GM12865 (cell line): ENCODE measurements at regions not wholly inside any gene's neighbourhood (a gene's known extent, or its start where the extent isn't known, plus 50 kb on each side); places are given as distances from the start of the nearest gene placed in this dataset.
"Not testable (repeated sequence)": the region's sequence is repeated elsewhere in the genome, so short reads cannot be mapped to it uniquely, and the experiment has no call there.

Source experiments
- DNase-seq: peaks from one replicate; pipeline ENCODE4 v3.0.0; 2010; ENCODE audit warnings: low read depth
- H3K4me3 ChIP-seq: 2 replicates; pipeline ENCODE4 v1.5.1; 2011; ENCODE audit warnings: mild to moderate bottlenecking, low read depth, low read length, control low read depth
- TF ChIP-seq, protein P1 (sequence below): IDR thresholded peaks from 2 replicates; pipeline ENCODE4 v1.5.1; 2011; ENCODE audit warnings: low read length, control low read depth, low read depth, inconsistent platforms; ENCODE audit not compliant: insufficient read depth; ENCODE audit errors: missing control alignments

- no peak overlapping the region for H3K4me3 ChIP-seq
- TF ChIP-seq, protein P1, sequence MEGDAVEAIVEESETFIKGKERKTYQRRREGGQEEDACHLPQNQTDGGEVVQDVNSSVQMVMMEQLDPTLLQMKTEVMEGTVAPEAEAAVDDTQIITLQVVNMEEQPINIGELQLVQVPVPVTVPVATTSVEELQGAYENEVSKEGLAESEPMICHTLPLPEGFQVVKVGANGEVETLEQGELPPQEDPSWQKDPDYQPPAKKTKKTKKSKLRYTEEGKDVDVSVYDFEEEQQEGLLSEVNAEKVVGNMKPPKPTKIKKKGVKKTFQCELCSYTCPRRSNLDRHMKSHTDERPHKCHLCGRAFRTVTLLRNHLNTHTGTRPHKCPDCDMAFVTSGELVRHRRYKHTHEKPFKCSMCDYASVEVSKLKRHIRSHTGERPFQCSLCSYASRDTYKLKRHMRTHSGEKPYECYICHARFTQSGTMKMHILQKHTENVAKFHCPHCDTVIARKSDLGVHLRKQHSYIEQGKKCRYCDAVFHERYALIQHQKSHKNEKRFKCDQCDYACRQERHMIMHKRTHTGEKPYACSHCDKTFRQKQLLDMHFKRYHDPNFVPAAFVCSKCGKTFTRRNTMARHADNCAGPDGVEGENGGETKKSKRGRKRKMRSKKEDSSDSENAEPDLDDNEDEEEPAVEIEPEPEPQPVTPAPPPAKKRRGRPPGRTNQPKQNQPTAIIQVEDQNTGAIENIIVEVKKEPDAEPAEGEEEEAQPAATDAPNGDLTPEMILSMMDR, result no peak
- no peak for DNase-seq
These were observed 199.9 kb downstream of the SHOX start for GRCh38 chrX:830532-830931.

- no peak overlapping the region for H3K4me3 ChIP-seq
- DNase-seq, result no peak
- TF ChIP-seq, protein P1, result no peak
These were observed 198.6 kb downstream of the SHOX start for GRCh38 chrX:829145-829544.

DNA sequence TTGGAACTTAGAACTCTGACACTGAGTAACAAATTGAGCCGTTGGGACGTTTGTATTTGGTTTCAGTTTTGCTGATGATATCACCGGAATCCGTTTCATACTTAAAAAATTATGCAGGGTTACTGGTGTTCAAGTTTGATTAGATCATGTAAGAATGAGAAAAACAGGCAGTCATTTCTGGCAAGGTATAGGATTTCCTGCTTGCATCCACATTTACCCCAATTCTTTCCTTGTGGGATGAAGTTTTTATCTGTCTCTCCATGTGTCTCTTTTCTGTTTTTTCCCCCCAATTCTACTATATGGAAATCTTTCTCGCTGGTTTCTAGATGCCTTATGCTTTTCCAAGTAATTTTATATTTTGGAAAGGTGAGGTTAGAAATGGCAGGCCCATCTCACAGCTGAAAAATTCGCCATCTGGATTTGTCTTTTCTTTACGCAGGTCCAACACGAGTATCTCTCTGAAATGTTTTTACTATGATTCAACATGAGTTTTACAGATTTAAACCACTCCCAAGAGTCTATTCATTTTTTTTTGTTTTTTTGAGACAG lies 197.9 kb downstream of the SHOX start:
- DNase-seq, result no peak
- TF ChIP-seq, protein P1, result no peak
- no peak overlapping the region for H3K4me3 ChIP-seq

GRCh38 chrX:826448-826847 lies 195.9 kb downstream of the SHOX start:
- no peak for DNase-seq
- no peak overlapping the region for H3K4me3 ChIP-seq
- TF ChIP-seq, protein P1, result no peak

- no peak for DNase-seq
- H3K4me3 ChIP-seq, result no peak overlapping the region
These were observed 195.4 kb downstream of the SHOX start for GRCh38 chrX:825991-826390.

GRCh38 chrX:823073-823472 lies 192.5 kb downstream of the SHOX start:
- H3K4me3 ChIP-seq, DNase-seq: not testable (repeated sequence)

More at GRCh38 chrX:825991-826390, 195.4 kb downstream of the SHOX start:
- TF ChIP-seq, protein P1, result no peak

DNA sequence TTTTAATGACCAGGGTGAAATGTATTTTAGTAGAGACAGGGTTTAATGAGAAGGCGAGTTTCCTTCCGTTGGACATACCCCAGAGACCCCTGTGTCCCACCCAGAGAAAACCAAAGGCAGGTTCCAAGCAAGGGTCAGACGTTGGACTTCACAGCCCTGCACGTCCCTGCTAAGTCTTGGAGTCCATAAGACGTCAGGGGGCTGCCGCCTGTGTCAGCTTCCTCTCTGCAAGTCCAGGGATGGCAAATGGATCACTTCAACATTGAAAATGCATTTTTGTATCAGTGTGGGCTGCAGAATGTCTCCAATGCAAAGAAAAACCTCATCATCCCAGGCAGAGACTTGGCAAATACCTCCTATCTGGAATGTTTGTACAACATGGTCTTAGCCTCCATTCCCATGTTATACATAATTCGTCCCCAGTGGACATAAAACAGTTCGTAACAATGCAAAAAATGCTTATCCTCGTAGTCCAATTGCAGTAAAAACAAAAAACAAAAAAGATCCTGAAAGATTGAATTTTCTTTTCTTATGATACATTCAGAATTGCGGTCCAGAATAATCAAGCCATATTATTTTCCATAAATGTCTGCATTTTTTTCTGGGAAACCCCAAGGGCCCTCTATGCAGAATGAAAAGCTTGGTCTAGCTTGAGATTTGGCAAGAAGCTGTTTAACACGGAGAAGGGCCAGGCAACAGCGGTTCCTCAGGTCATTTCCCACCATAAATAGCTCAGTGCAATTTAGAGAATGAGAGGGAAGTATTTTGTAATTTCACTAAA lies 190.9 kb downstream of the SHOX start:
- TF ChIP-seq, protein P1, result no peak
- no peak overlapping the region for H3K4me3 ChIP-seq
- DNase-seq, result no peak
